HEK293T (cell line): ENCODE measurements at regions not wholly inside any gene's neighbourhood (a gene's known extent, or its start where the extent isn't known, plus 50 kb on each side); places are given as distances from the start of the nearest gene placed in this dataset.

Experiments used
- ARNT ChIP-seq: fragments of 450-650 bp; IDR thresholded peaks from 2 replicates; pipeline ENCODE4 v1.6.1; 2017; ENCODE audit warnings: mild to moderate bottlenecking
- BHLHE40 ChIP-seq: fragments of 450-650 bp; IDR thresholded peaks from 2 replicates; pipeline ENCODE4 v1.6.1; 2016; ENCODE audit warnings: mild to moderate bottlenecking, moderate library complexity, borderline replicate concordance
- FOXK2 ChIP-seq: fragments of 450-650 bp; IDR thresholded peaks from 2 replicates; pipeline ENCODE4 v1.6.1; 2016; ENCODE audit warnings: mild to moderate bottlenecking
- L3MBTL2 ChIP-seq: fragments of 450-650 bp; conservative IDR thresholded peaks from 2 replicates; pipeline ENCODE4 v1.6.1; 2016; ENCODE audit warnings: mild to moderate bottlenecking
- SUZ12 ChIP-seq: fragments of 450-650 bp; IDR thresholded peaks from 2 replicates; pipeline ENCODE4 v1.6.1; 2016; ENCODE audit warnings: mild to moderate bottlenecking
- TARDBP ChIP-seq: fragments of 450-650 bp; IDR thresholded peaks from 2 replicates; pipeline ENCODE4 v1.6.1; 2016

DNA sequence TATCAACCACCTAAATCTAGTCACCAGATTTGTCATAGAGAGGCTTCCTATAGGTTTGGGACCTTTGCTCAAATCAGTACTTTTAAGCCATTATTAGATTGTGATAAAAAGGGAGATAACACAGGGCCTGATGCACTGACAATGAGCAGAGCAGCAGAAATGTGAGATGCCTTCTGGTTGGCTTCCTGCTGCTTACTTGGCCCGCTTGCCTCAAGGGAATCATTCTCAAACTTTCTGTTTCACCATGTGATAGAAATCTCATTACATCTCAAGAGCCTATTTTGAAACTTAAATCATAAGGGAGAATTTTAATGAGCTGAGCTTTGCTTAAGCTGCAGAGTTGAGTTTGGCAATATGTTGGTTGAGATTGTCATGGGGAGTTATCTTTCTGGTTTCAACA is 606.0 kb downstream of the DHX35 start:
- TF ChIP-seq L3MBTL2 (no peak), SUZ12 (no peak), TARDBP (no peak), BHLHE40 (no peak), FOXK2 (no peak), ARNT (no peak)
